ENCODE measurements at regions not wholly inside any gene's neighbourhood (a gene's known extent, or its start where the extent isn't known, plus 50 kb on each side); places are given as distances from the start of the nearest gene placed in this dataset.

- TF ChIP-seq CTCF (IDR thresholded peaks at IDR 0.05; ENCODE audit: low read depth, low read length) (no peak), MYC (IDR thresholded peaks at IDR 0.05; ENCODE audit: low read depth, low read length) (no peak), POLR2A (IDR thresholded peaks at IDR 0.05; ENCODE audit: extremely low read depth, insufficient read length) (no peak), MAX (IDR thresholded peaks at IDR 0.05; ENCODE audit: low read depth, low read length) (no peak)
- no peak overlapping the region for H3K4me3 ChIP-seq (ENCODE audit: low read depth, low read length)
- no peak for DNase-seq (ENCODE audit: low read depth)
Observed at GRCh38 chr2:138182937-138183312, 218.7 kb downstream of the HNMT start.

- DNase-seq (ENCODE audit: low read depth) = no peak
- H3K4me3 ChIP-seq (ENCODE audit: low read depth, low read length) = no peak overlapping the region
- TF ChIP-seq MAX (IDR thresholded peaks at IDR 0.05; ENCODE audit: low read depth, low read length) (no peak), POLR2A (IDR thresholded peaks at IDR 0.05; ENCODE audit: extremely low read depth, insufficient read length) (no peak), MYC (IDR thresholded peaks at IDR 0.05; ENCODE audit: low read depth, low read length) (no peak), CTCF (IDR thresholded peaks at IDR 0.05; ENCODE audit: low read depth, low read length) (no peak)
Observed at GRCh38 chr2:138183705-138184104, 219.4 kb downstream of the HNMT start.

- no peak for DNase-seq (ENCODE audit: low read depth)
- no peak overlapping the region for H3K4me3 ChIP-seq (ENCODE audit: low read depth, low read length)
- TF ChIP-seq MAX (IDR thresholded peaks at IDR 0.05; ENCODE audit: low read depth, low read length) = no peak
- no peak for TF ChIP-seq CTCF (IDR thresholded peaks at IDR 0.05; ENCODE audit: low read depth, low read length)
- no peak for TF ChIP-seq POLR2A (IDR thresholded peaks at IDR 0.05; ENCODE audit: extremely low read depth, insufficient read length)
- no peak for TF ChIP-seq MYC (IDR thresholded peaks at IDR 0.05; ENCODE audit: low read depth, low read length)
Observed at GRCh38 chr2:138184428-138184827, 220.2 kb downstream of the HNMT start.

GRCh38 chr2:138185827-138186226 lies 221.6 kb downstream of the HNMT start:
- DNase-seq (ENCODE audit: low read depth) = no peak
- H3K4me3 ChIP-seq (ENCODE audit: low read depth, low read length) = no peak overlapping the region
- no peak for TF ChIP-seq CTCF (IDR thresholded peaks at IDR 0.05; ENCODE audit: low read depth, low read length)
- no peak for TF ChIP-seq MAX (IDR thresholded peaks at IDR 0.05; ENCODE audit: low read depth, low read length)
- no peak for TF ChIP-seq MYC (IDR thresholded peaks at IDR 0.05; ENCODE audit: low read depth, low read length)
- no peak for TF ChIP-seq POLR2A (IDR thresholded peaks at IDR 0.05; ENCODE audit: extremely low read depth, insufficient read length)

GRCh38 chr2:138187221-138187620 lies 222.9 kb downstream of the HNMT start:
- DNase-seq (ENCODE audit: low read depth) = no peak
- H3K4me3 ChIP-seq (ENCODE audit: low read depth, low read length) = no peak overlapping the region
- TF ChIP-seq CTCF (IDR thresholded peaks at IDR 0.05; ENCODE audit: low read depth, low read length) (no peak), MAX (IDR thresholded peaks at IDR 0.05; ENCODE audit: low read depth, low read length) (no peak), POLR2A (IDR thresholded peaks at IDR 0.05; ENCODE audit: extremely low read depth, insufficient read length) (no peak), MYC (IDR thresholded peaks at IDR 0.05; ENCODE audit: low read depth, low read length) (no peak)

GRCh38 chr2:138190999-138191398 lies 226.7 kb downstream of the HNMT start:
- no peak for DNase-seq (ENCODE audit: low read depth)
- H3K4me3 ChIP-seq (ENCODE audit: low read depth, low read length) = no peak overlapping the region
- TF ChIP-seq POLR2A (IDR thresholded peaks at IDR 0.05; ENCODE audit: extremely low read depth, insufficient read length) (no peak), CTCF (IDR thresholded peaks at IDR 0.05; ENCODE audit: low read depth, low read length) (no peak), MAX (IDR thresholded peaks at IDR 0.05; ENCODE audit: low read depth, low read length) (no peak), MYC (IDR thresholded peaks at IDR 0.05; ENCODE audit: low read depth, low read length) (no peak)
